ENCODE measurements at regions not wholly inside any gene's neighbourhood (a gene's known extent, or its start where the extent isn't known, plus 50 kb on each side); places are given as distances from the start of the nearest gene placed in this dataset.

GRCh38 chr12:69179786-69180185 is 59.6 kb upstream of the CPSF6 start:
- TF ChIP-seq CTCF (conservative IDR thresholded peaks at IDR 0.05) (no peak), EZH2 (IDR thresholded peaks at IDR 0.05; ENCODE audit: low read depth) (no peak)

Data from PC-9 (cell line).